ENCODE measurements at regions not wholly inside any gene's neighbourhood (a gene's known extent, or its start where the extent isn't known, plus 50 kb on each side); places are given as distances from the start of the nearest gene placed in this dataset.

GRCh38 chr4:155590796-155591585 is 75.7 kb upstream of the GUCY1A1 start:
- peaks cover 28% of the 10 kb centered on the region for H3K4me1 Mint-ChIP-seq
- H3K4me3 Mint-ChIP-seq: no peak overlapping the region
- no peak for TF ChIP-seq CTCF (IDR thresholded peaks at IDR 0.05; ENCODE audit: unreplicated experiment in 3 of 3)

GRCh38 chr4:155588437-155588836 is 78.2 kb upstream of the GUCY1A1 start:
- no peaks in the 10 kb centered on the region for H3K9me3 Mint-ChIP-seq
- no peaks in the 10 kb centered on the region for H3K27me3 Mint-ChIP-seq (ENCODE audit: low read depth)
- H3K27ac Mint-ChIP-seq: no peak overlapping the region
- H3K4me3 Mint-ChIP-seq: no peak overlapping the region
- peaks cover 22% of the 10 kb centered on the region for H3K4me1 Mint-ChIP-seq
- no peak for TF ChIP-seq CTCF (IDR thresholded peaks at IDR 0.05; ENCODE audit: unreplicated experiment in 3 of 3)
- no peaks in the 10 kb centered on the region for H3K36me3 Mint-ChIP-seq (ENCODE audit: low read depth)

More at GRCh38 chr4:155590796-155591585, 75.7 kb upstream of the GUCY1A1 start:
- peak overlapping the region in 2 of 3 experiments; percentile 86 to 95 for H3K27ac Mint-ChIP-seq
- H3K9me3 Mint-ChIP-seq: no peaks in the 10 kb centered on the region
- no peaks in the 10 kb centered on the region for H3K27me3 Mint-ChIP-seq (ENCODE audit: low read depth)
- H3K36me3 Mint-ChIP-seq (ENCODE audit: low read depth): no peaks in the 10 kb centered on the region

DNA sequence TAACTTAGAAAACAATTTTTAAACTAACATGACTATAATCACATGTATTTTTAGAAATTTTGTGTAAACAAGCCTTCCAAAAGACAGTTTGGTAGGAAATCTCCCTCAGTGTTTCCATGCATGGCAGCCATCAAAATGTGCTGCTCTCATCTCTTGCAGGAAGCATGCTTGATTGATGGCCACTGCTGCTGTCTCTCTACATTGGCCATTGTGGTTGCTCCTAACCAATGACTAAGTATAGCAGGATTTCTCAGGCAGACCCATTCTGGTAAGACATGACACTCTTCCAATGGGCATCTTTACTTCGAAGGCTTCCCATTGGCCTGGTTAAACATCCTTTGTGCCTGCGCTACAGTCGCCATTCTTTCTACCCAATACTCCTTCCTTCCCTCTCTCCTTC is 78.9 kb upstream of the GUCY1A1 start:
- Mint-ChIP-seq H3K27ac (no peak overlapping the region), H3K4me3 (no peak overlapping the region), H3K9me3 (no peaks in the 10 kb centered on the region), H3K27me3 (ENCODE audit: low read depth) (no peaks in the 10 kb centered on the region), H3K4me1 (peaks cover 22% of the 10 kb centered on the region), H3K36me3 (ENCODE audit: low read depth) (no peaks in the 10 kb centered on the region)
- TF ChIP-seq CTCF (IDR thresholded peaks at IDR 0.05; ENCODE audit: unreplicated experiment in 3 of 3): no peak

DNA sequence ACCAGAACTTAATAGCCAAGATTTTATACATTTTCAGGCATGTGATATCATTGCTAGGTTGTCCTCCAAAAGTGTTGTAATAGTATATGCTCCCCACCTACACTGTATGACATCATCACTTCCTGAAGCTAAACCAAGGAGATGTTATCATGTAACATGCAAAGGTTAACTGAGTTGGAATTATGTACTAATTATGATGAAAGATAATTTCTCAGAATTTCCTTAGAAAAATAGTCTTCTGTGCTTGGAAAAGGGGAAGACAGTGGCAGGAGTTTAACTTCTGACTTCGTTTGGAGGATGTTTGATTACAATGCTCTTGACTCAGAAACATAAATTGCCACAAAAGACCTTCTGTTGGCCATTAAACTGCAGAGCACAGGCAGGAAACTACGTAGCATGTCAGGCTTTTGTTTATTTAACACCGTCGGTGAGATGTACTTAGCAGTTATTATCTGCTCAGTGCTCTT is 83.6 kb upstream of the GUCY1A1 start:
- Mint-ChIP-seq H3K4me3 (no peak overlapping the region), H3K27me3 (ENCODE audit: low read depth) (no peaks in the 10 kb centered on the region), H3K36me3 (ENCODE audit: low read depth) (no peaks in the 10 kb centered on the region), H3K4me1 (peaks cover 12% of the 10 kb centered on the region), H3K9me3 (no peaks in the 10 kb centered on the region), H3K27ac (peak overlapping the region; percentile 78 to 84 (median 82))
- no peak for TF ChIP-seq CTCF (IDR thresholded peaks at IDR 0.05; ENCODE audit: unreplicated experiment in 3 of 3)

DNA sequence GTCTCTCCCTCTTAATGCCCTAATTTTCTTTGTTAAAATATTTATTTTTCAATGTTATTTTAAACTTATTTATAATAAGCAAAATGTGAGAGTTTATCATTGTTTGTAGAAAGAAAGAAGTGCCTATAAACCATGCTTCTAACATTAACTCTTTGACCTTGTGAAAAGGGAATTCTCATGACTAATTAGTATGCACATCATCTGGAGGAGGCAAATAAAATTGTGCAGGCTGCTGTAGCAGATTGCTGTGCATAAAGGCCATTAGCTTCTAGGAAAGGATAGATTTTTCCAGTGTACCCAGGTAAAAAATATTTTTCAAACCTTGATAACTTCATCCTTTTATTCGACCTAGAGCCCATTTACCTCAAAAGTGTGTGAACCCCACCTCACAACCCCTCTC is 84.6 kb upstream of the GUCY1A1 start:
- Mint-ChIP-seq H3K9me3 (no peaks in the 10 kb centered on the region), H3K4me3 (no peak overlapping the region), H3K36me3 (ENCODE audit: low read depth) (no peaks in the 10 kb centered on the region), H3K27me3 (ENCODE audit: low read depth) (no peaks in the 10 kb centered on the region), H3K4me1 (peaks cover 12% of the 10 kb centered on the region), H3K27ac (no peak overlapping the region)
- no peak for TF ChIP-seq CTCF (IDR thresholded peaks at IDR 0.05; ENCODE audit: unreplicated experiment in 3 of 3)
